HEK293T (cell line): ENCODE measurements at regions not wholly inside any gene's neighbourhood (a gene's known extent, or its start where the extent isn't known, plus 50 kb on each side); places are given as distances from the start of the nearest gene placed in this dataset.

ENCODE experiments used
- BHLHE40 ChIP-seq: fragments of 450-650 bp; IDR thresholded peaks from 2 replicates; pipeline ENCODE4 v1.6.1; 2016; ENCODE audit warnings: mild to moderate bottlenecking, moderate library complexity, borderline replicate concordance
- FOXA1 ChIP-seq: fragments of 450-650 bp; IDR thresholded peaks from 2 replicates; pipeline ENCODE4 v1.6.1; 2016; ENCODE audit warnings: mild to moderate bottlenecking
- FOXK2 ChIP-seq: fragments of 450-650 bp; IDR thresholded peaks from 2 replicates; pipeline ENCODE4 v1.6.1; 2016; ENCODE audit warnings: mild to moderate bottlenecking

DNA sequence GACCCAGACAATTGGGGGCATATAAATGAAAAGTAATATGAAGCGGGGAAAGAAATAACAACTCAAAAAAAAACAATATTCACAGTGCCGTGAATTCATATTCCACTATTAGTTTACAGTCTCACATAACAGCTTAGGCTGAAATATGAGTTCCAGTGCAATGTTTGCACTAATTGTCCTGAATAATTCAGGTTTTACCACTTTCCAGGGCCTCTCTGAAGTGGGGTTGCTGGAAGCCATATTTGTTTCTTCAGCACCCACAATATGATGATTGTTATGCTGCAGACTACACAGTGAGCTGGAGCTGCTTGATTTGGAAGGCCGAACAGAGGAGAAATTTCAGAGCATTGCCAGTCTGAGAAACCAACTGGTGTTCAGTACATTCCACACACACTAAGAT, 894.5 kb upstream of the ACVR2A start:
- TF ChIP-seq FOXK2, result no peak
- TF ChIP-seq FOXA1, result no peak
- no peak for TF ChIP-seq BHLHE40
